HG03196 (cell line): ENCODE measurements at regions not wholly inside any gene's neighbourhood (a gene's known extent, or its start where the extent isn't known, plus 50 kb on each side); places are given as distances from the start of the nearest gene placed in this dataset.

Experiments
- ATAC-seq: cut with Tn5 transposase; IDR thresholded peaks from one replicate; pipeline ENCODE4 v1.9.1; 2021; ENCODE audit not compliant: unreplicated experiment

DNA sequence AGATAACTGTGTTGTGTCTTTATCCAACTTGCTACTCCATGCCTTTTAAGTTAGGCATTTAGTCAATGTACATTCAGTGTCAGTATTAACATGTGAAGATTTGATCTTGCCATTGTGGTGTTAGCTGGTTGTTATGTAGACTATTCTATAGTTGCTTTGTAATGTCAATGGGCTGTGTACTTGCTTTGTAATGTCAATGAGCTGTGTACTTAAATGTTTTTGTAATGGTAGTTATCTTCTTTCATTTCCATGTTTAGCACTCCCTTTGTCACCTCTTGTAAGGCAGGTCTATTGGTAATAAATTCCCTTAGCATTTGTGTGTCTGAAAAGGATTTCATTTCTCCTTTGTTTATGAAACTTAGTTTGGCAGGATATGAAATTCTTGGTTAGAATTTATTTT, 53.4 kb downstream of the MC4R start:
- no peak for ATAC-seq

DNA sequence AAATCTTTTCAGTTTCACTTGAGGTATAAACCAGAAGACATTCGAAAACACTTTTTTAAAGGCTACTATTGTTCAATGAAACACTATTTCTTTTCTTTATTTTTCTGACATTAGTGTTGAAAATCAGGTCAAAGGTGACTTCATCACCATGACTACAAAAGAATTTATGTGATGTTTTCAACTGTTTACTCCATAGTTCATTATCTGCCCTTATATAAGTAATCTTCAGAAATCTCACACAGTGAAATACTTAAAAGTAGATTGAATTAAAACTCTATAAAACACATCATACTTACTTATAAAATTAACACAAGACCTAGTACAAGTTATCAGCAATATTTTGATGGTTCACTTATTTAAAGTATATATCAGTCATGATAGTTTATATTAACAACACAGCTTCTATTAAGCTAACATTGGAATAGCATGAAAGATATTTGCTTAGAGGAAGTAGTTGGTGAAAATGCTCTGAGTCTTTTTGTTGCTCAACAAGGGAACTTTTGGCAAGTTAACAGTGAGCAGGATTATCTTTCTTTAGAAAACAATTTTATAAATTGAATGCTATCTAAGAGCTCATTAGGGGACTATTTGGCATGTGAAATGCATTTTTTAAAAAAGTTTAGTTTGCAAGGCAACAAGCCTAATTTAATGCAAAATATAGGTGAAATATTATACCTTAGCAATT, 60.8 kb downstream of the MC4R start:
- no peak for ATAC-seq

DNA sequence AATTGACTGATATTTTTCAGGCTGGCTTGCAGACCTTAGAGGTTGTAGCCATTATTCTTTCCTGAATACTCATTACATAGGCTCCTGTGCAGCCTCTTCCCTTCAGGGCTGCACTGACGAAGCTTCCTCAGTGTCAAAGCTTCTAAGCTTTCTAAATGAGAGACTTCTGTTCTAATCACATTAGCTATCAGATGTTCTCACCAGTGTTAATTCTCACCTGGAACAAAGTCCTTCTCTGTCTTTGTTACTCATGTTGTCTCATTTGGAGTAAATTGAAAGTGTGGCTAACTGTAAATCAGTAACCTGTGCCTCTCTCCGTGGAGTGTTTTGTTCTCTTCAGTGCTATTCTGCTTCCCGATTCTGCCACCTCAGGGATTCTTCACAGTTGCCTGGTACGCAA, 76.9 kb downstream of the MC4R start:
- no peak for ATAC-seq

DNA sequence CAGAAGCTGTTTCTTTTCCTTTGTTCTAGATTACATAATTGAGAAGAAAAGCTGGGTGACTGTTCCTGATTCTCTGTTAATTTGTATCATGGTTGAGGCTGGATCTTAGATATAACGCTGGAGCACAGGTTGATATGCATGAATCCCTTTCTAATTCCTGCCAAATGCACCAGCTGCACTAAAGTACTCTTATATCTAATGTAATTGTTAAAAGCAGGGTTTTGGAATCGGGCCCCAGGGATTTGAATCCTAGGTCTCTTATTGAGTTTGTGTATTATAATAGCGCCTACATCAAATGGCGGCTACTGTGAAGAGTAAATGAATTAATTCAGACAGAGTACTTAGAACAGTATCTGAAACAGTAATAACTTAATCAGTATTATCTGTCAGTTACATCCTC, 80.4 kb downstream of the MC4R start:
- no peak for ATAC-seq

DNA sequence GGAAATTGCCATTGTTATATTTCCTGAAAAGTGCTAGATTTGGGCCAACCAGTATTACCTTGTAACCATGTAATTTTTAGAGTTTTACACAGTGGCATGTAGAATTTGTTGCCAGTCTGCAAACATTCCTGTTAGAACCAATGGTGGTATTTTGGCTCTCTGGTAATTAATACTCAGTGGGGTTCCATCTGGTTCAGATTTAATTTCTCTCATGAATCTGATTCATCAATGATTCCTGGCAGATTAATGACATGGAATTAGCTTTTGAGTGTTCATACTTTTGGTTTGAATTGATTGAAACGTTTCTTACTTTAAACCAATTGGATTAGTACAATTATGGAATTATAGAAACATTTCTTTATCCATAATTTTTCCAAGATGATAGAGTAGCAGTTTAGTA, 93.2 kb downstream of the MC4R start:
- no peak for ATAC-seq

DNA sequence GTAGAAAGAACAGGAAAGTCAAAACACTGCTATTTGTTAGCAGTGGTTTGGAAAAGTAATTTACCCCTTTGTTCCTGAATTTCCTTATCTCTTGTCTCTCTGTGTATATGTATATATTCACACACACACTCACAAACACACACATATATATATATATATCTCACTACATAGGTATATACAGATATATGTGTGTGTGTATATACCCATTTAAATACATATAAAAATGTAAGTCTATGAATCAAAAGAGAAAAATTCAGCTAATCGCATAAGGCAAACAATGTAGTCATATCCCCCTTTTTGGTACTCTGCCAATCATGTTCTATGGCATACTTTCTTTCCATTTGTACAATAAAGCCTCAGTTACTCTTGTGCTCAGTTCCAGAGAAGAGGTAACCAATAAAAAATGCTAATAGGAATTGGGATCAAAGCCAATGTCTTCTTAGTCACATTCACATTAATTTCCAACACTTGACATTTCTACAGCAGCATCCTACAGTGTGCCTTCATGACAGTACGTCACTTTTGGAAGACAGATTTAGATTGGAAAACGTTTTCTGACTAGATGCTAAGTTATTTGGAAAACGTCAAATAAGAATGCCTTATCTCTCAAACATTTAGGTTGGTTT, 94.6 kb downstream of the MC4R start:
- no peak for ATAC-seq

DNA sequence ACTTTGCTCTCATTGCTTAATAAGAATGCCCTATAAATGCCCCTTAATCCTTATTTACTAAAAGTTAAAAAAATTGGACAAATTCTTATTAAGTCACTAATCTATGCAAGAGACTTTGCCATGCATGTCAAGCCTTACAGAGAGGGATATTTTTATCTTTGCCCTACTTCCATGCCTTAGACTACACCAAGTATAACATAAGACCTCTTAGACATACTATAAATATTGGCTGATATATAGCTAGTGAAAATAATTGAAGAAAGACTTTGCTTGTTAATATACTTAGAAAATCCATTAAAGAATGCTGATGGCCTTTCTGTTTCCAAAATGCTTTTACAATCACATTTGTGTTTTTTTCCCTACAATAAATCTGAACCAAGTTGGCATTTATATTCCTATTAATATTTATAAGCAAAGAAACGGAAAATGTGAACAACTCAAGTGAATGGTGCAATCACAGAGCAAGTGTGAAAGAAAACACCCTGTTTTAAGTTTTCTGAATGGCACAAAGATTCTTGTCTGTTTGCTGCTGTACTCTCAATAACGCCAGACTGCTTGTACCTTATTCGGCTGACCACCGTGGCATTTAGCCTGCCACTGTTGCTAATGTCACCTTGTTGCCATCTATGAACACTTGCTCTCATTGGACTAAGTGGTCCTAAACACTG, 105.0 kb downstream of the MC4R start:
- no peak for ATAC-seq

DNA sequence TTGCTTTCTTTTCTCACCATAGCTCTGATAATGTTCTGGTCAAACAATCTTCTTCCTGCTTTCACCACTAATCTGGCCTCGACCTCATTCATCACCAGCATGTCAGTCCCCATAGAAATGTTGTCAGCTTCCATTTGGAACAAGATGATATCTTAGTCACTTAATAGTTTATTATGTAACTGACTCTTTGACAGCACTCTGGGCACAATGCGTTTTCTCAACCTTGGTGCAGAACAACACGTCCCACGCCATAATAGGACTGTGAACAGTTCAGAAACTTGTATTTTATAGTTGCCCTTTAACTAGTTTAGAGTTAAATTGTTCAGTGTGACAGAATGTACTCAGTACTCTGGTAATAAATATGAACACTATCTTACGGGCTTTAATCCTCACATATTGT, 106.0 kb downstream of the MC4R start:
- ATAC-seq = no peak

DNA sequence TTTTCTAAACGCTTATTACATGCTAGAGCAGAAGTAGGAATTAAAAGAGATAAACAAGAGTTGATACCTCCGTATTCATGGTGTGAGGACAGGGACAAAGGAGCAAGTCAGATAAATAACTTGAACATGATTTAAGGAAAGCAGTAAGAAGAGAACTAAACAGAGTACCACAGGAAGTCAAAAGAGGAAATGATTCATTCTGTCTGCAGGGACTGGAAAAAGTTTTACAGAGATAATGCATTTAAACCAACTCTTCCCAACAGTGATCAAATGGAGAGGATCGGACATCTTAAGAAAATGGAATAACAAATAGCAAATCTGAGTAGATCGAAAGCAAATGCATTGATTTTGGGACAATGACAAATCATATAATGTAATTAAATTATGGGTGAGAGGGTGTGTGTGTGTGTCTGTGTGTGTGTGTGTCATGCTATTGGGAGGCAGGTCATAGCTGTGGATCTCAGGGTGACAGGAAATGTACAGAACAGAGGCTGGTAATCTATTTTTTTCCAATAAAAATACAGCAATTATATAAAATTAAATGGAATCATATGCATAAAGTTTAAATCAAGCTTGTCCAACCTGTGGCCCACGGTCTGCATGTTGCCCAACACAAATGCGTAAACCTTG, 113.4 kb downstream of the MC4R start:
- no peak for ATAC-seq

DNA sequence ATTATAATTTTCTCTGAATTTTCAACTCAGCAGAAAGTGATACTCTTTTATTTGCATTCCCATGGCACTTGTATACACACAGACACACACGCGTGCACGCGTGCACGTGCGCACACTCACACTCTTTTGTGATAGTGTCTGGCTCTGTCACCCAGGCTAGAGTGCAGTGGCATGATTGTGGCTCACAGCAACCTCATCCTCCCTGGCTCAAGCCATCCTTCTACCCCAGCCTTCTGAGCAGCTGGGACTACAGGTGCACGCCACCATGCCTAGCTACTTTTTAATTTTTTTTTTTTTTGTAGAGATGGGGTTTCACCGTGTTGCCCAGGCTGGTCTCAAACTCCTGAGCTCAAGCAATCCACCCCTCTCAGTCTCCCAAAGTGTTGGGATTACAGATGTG, 123.2 kb downstream of the MC4R start:
- ATAC-seq = no peak

DNA sequence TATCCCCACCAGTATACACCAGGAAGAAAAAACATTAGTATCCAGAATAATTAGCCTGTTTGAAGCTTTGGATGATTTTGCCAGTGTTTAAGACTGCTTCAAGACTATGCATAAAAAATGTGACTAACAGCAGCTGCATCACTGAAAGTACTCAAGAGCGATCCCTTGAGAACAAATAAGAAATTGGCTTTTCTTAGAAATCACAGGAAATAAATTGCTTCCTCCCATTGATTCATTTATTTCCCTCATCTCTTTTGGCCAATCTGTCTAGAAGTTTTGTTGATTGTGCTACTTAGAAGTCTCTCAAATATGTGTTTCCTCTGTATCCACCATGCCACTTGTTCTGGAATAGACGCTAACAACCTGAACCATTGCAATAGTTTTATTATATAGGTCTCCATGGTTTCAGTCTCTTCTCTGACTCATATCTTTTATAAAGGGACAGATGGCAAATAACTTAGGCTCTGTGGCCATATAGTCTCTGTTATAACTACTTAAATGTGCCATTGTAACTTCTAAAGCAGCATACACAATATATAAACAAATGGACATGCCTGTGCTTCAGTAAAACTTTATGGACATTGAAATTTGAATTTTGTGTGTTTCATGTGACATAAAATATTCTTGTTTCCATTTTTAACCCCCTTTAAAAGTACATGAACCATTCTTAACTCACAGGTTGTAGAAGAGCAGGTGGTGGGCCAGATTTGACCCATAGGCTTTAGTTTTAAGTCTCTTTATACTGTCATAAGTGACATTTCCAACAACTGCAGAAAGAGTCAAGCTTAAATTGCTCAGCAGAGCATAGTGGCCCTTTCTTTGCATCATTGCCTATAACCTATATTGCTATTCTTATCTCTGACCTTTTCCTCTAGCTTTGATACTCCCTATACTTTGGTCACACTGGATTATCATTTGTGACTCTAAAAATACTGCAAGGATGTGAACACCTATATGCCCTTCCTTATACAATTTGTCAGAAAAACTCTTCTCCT, 123.9 kb downstream of the MC4R start:
- no peak for ATAC-seq

DNA sequence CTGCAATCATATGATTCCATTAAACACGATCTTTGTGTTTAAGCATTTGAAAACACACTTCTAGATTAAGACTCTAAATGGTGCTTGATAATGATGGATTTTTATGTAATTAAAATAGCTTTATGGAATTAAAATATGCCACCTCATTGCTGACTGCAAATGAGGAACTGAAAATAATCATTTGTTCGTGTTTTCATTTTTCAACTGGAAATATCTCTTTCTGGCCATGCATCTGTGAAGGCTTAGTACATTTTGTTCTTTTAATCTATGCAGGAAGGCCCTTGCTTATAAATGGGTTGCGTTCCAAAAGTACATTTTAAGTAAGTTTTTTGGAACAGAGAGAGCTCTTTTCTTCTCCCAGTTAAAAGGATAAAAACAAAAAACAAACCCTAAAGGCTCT, 125.5 kb downstream of the MC4R start:
- peak; percentile 60 for ATAC-seq

DNA sequence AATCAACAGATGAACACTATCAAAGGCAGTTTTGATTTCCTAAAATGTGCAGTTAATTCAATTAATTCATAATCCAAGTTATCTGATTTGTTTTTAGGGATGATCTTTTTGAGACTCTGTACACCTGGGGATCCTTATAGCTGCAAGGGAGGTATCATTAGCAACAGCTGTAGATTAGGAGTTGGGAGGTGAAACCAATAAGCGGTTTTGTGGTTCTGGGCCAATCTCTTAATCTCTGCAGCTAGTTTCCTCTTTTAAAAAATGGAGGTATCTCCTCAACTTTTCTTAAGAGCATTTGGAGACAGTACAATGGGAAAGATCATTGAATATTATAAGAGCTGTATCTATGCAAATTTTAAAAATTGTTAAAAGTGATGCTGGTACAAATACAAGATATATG, 126.0 kb downstream of the MC4R start:
- ATAC-seq = peak; percentile 59

DNA sequence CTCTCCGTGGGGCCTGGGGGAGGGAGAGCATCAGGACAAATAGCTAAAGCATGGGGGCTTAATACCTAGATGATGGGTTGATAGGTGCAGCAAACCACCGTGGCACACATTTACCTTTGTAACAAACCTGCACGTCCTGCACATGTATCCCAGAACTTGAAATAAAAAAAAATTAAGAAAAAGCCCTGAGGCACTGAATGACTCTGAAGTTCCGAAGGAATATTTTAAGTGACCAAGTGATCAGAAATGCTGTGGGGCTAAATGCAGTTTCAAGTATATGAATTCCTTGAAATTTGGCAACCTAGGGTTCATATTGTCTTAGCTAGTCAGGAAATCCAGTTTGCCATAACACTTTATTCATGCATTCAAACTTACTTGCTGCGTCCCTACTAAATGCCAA, 127.5 kb downstream of the MC4R start:
- no peak for ATAC-seq

DNA sequence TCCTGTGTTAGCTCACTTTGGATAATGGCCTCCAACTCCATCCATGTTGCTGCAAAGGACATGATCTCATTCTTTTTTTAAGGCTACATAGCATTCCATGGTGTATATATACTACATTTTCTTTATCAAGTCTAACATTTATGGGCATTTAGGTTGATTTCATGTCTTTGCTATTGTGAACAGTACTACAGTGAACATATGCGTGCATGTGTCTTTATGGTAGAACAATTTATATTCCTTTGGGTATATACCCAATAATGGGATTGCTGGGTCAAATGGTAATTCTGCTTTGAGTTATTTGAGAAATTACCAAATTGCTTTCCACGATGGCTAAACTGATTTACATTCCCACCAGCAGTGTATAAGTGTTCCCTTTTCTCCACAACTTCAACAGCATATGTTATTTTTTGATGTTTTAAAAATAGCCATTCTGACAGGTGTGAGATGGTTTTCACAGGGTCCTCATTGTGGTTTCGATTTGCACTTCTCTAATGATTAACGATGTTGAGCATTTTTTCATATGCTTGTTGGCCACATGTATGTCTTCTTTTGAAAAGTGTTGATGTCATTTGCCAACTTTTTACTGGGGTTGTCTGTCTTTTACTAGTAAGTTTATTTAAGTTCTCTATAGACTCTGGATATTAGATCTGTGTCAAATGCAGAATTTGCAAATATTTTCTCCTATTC, 133.4 kb downstream of the MC4R start:
- peak; percentile 92 for ATAC-seq

DNA sequence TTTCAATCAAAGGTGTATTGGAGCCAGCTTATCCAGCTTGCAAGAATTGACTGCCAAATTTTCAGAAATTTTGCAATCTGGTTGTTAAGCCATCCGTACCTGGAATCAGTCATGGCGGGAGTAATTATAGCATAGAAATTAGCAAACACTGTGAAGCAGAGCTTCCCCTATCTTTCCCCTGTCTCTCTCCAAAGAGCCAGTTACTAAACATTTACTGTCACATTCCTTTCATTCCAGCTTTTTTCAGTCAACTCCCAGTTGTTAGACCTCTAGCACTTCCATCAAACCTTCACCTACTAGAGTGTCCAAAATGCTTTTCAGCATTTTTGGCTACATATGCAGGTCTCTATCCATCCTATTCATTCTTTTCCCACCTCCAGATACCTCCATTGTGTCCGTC, 137.4 kb downstream of the MC4R start:
- no peak for ATAC-seq

DNA sequence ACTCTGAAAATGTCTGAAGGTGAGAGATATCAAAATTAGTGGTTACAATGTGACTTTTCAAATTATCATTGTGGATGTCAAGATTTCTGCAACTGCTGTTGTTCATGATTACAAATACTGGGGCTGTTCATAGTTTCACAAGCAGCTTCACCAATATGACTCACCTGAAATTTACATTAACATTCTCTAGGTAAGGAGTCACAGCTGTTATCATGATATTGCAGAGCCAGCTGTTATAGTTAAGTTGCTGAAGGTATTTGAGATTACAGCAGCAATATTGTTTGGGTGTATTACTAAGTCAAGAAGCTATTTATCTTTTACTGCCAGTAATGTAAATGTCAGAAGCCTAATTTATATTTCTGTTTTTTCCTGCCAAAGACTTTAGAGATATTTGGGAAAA, 140.0 kb downstream of the MC4R start:
- ATAC-seq = no peak

DNA sequence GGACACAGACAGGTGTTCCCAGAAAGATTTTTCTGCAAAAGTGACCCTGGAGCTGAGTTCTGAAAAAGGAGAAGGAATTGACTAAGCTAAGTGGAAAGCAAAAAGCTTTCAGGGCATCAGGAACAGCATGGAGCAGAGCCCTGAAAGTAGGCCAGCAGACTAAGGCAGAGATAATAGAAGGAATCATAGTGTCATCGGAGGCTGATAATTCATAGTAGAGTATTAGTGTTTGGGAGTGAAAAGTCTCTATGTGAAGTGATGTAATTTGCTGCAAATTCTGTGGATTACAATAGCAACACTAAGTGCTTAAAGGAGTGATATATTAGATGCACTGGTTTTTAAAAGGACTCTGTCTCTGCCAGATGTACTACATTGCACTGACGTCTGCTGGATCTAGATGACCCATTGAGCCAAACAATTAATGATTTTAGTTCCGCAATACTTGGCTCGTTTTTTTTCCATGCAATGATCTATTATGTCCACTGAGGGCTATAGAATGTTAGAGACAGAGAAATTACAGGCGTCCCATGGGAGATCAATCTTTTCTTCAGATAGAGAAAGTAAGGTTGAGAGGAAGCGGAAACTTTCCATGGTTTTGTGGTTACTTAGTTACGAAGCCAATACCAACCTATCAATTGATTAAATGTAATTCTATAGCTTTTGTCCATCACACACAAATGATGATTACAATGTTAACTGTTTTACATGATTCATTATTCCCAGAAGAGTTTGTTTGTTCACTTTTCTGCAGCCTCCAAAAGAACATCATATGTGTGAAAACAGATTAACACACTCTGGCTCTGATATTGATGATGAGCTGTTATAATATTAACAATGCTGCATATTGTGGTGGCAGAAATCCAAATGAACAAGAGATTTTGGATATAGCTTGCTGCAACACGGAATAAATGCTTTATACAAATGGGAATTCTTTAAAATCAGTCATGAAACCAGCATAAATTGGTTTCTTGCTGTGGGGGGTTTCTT, 143.7 kb downstream of the MC4R start:
- no peak for ATAC-seq

DNA sequence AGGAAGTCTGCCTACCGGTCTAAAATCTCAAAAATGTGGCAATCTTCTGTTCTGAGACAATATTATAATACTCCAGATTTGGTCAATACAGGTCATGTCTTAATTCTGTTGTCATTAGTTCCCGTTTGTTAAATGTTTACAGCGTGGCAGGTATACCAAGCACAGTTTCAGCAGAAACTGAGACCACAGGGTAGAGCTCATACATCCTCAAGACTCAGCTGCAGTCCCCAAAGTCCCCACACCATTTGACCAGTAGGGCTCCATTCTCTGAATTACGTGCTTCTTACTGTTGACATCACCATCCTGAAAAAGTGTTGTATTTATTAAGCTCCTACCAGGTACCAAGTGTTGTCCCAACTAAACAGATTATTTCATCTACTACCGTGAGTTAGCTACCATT, 157.1 kb downstream of the MC4R start:
- no peak for ATAC-seq
